Karpas-422 (cell line): ENCODE measurements at regions not wholly inside any gene's neighbourhood (a gene's known extent, or its start where the extent isn't known, plus 50 kb on each side); places are given as distances from the start of the nearest gene placed in this dataset.

Source experiments
- DNase-seq: peaks from one replicate; pipeline ENCODE4 v3.0.0-alpha.2; 2015
- H2AFZ ChIP-seq: fragments of 200-600 bp; sonication (generic); 2 replicates; pipeline ENCODE4 v1.6.1; 2014; ENCODE audit warnings: antibody characterized with exemption, low read length, mixed read lengths
- H3K27ac ChIP-seq: fragments of 200-600 bp; sonication (generic); 2 replicates; pipeline ENCODE4 v1.5.1; 2014; ENCODE audit warnings: mild to moderate bottlenecking, low read length, moderate library complexity
- H3K27me3 ChIP-seq: fragments of 200-600 bp; sonication (generic); 2 replicates; pipeline ENCODE4 v1.6.1; 2014; ENCODE audit warnings: low read length, mixed read lengths
- H3K36me3 ChIP-seq: fragments of 200-600 bp; sonication (generic); 2 replicates; pipeline ENCODE4 v1.6.1; 2014; ENCODE audit warnings: low read length, mixed read lengths; ENCODE audit not compliant: insufficient read depth
- H3K4me1 ChIP-seq: fragments of 200-600 bp; sonication (generic); 2 replicates; pipeline ENCODE4 v1.6.1; 2014; ENCODE audit warnings: mild to moderate bottlenecking, low read length, mixed read lengths
- H3K4me2 ChIP-seq: fragments of 200-600 bp; sonication (generic); 2 replicates; pipeline ENCODE4 v1.6.1; 2014; ENCODE audit warnings: low read length, low read depth, mild to moderate bottlenecking; ENCODE audit not compliant: poor library complexity, severe bottlenecking
- H3K4me3 ChIP-seq: fragments of 200-600 bp; sonication (generic); 2 replicates; pipeline ENCODE4 v1.5.1; 2014; ENCODE audit warnings: mild to moderate bottlenecking, antibody characterized with exemption, low read length, mixed read lengths
- H3K79me2 ChIP-seq: fragments of 200-600 bp; sonication (generic); 2 replicates; pipeline ENCODE4 v1.6.1; 2014; ENCODE audit warnings: mild to moderate bottlenecking, low read length, mixed read lengths
- H3K9ac ChIP-seq: fragments of 200-600 bp; sonication (generic); 2 replicates; pipeline ENCODE4 v1.6.0; 2014; ENCODE audit warnings: low read length
- H3K9me2 ChIP-seq: fragments of 200-600 bp; sonication (generic), shearing (Covaris generic); replicated peaks from 2 replicates; pipeline ENCODE4 v1.6.0; 2014; ENCODE audit warnings: mild to moderate bottlenecking, low read length, moderate library complexity; ENCODE audit not compliant: insufficient read depth
- H3K9me3 ChIP-seq: fragments of 300-700, 200-600 bp; sonication (generic); 2 replicates; pipeline ENCODE4 v1.6.1; 2014; ENCODE audit warnings: low read length, mixed read lengths
- H4K20me1 ChIP-seq: fragments of 200-600 bp; sonication (generic); 2 replicates; pipeline ENCODE4 v1.6.1; 2014; ENCODE audit warnings: mild to moderate bottlenecking, antibody characterized with exemption, low read length, low read depth; ENCODE audit not compliant: insufficient read depth

- H3K79me2 ChIP-seq = no peaks in the 10 kb centered on the region
- H4K20me1 ChIP-seq = no peaks in the 10 kb centered on the region
- no peaks in the 10 kb centered on the region for H3K9me2 ChIP-seq
- no peak overlapping the region for H3K9ac ChIP-seq
- no peak overlapping the region for H3K4me3 ChIP-seq
- no peak overlapping the region for H3K27ac ChIP-seq
- H3K4me2 ChIP-seq = no peak overlapping the region
- no peaks in the 10 kb centered on the region for H3K27me3 ChIP-seq
- no peak for DNase-seq
- no peaks in the 10 kb centered on the region for H3K36me3 ChIP-seq
- no peak overlapping the region for H2AFZ ChIP-seq
- no peaks in the 10 kb centered on the region for H3K9me3 ChIP-seq
- no peaks in the 10 kb centered on the region for H3K4me1 ChIP-seq
Measured at GRCh38 chr4:24372341-24372740, 212.0 kb downstream of the DHX15 start.

DNA sequence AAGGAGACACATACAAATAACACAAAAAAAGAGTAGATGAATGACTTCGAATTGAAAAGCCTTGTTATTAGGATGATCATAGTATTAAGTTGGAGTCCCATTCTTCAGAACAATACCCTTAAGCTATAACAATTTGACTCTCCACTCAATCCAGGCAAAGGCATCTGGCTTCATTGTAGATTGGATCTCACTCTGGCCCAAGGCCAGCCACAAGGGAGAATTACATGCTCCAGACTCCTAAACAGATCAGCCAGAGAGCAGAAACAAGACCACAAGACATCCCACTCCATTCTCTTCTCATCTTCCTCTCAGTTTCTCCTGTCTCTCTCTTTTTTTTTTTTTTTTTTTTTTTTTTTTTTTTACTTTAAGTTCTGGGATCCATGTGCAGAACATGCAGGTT is 213.9 kb downstream of the DHX15 start:
- H3K4me2 ChIP-seq = no peak overlapping the region
- no peak overlapping the region for H3K4me3 ChIP-seq
- no peaks in the 10 kb centered on the region for H4K20me1 ChIP-seq

GRCh38 chr4:24369507-24370029 is 214.8 kb downstream of the DHX15 start:
- Histone ChIP-seq H3K9me2 (no peaks in the 10 kb centered on the region), H4K20me1 (no peaks in the 10 kb centered on the region), H3K4me1 (no peaks in the 10 kb centered on the region)

More for the DNA sequence above, 213.9 kb downstream of the DHX15 start:
- no peak overlapping the region for H2AFZ ChIP-seq
- H3K9me3 ChIP-seq = no peaks in the 10 kb centered on the region
- no peak overlapping the region for H3K27ac ChIP-seq
- no peak for DNase-seq
- no peaks in the 10 kb centered on the region for H3K4me1 ChIP-seq
- H3K36me3 ChIP-seq = no peaks in the 10 kb centered on the region
- no peaks in the 10 kb centered on the region for H3K79me2 ChIP-seq
- H3K27me3 ChIP-seq = no peaks in the 10 kb centered on the region
- H3K9me2 ChIP-seq = no peaks in the 10 kb centered on the region
- no peak overlapping the region for H3K9ac ChIP-seq

GRCh38 chr4:24368801-24369200 is 215.6 kb downstream of the DHX15 start:
- Histone ChIP-seq H3K27ac (no peak overlapping the region), H2AFZ (no peak overlapping the region), H3K4me2 (no peak overlapping the region), H3K4me3 (no peak overlapping the region), H3K4me1 (no peaks in the 10 kb centered on the region), H3K9me2 (no peaks in the 10 kb centered on the region), H3K9me3 (no peaks in the 10 kb centered on the region), H3K27me3 (no peaks in the 10 kb centered on the region), H3K79me2 (no peaks in the 10 kb centered on the region), H3K36me3 (no peaks in the 10 kb centered on the region), H4K20me1 (no peaks in the 10 kb centered on the region), H3K9ac (no peak overlapping the region)
- DNase-seq = no peak

More at GRCh38 chr4:24369507-24370029, 214.8 kb downstream of the DHX15 start:
- Histone ChIP-seq H3K9ac (no peak overlapping the region), H3K79me2 (no peaks in the 10 kb centered on the region), H3K27ac (no peak overlapping the region), H3K36me3 (no peaks in the 10 kb centered on the region), H2AFZ (no peak overlapping the region), H3K4me2 (no peak overlapping the region), H3K4me3 (no peak overlapping the region), H3K27me3 (no peaks in the 10 kb centered on the region), H3K9me3 (no peaks in the 10 kb centered on the region)
- no peak for DNase-seq

DNA sequence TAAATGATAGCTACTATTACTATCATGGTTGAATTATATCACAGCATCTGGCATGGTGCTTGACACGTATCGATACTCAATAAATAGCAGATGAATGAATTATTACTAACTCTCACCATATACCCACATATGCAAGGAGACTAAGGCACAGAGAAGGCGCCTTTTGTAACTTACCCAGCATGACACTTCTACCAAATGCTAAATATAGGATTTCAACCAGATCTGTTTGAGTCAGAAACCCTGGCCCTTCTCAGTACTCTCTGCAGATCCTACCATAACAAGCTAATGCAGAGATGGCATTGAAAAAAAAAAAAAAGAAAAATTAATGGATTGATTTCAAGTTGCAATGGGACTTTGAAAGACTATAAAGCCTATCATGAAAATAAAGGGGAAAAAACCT is 219.5 kb downstream of the DHX15 start:
- no peaks in the 10 kb centered on the region for H3K9me2 ChIP-seq

DNA sequence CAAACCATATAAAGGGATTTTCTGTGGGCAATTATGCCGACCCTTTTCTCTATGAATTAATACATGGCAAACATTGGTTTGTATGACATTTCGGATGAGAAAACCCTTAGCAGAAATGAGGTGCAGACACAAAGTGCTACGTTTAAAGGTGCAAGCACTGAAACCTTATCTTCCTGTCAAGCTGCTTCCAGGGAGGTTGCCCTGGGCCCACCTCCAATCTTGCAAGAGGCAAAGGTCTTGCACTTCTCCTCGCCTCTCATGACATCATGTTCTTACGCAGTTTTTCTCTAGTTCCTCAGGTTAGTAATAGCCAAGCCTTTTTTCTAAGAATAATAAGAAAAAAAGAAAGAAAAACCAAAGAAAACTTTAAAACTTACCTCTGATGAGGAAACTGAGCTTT is 220.1 kb downstream of the DHX15 start:
- no peaks in the 10 kb centered on the region for H4K20me1 ChIP-seq
- no peaks in the 10 kb centered on the region for H3K27me3 ChIP-seq
- no peaks in the 10 kb centered on the region for H3K9me2 ChIP-seq
- no peak overlapping the region for H3K9ac ChIP-seq
- no peaks in the 10 kb centered on the region for H3K9me3 ChIP-seq
- no peaks in the 10 kb centered on the region for H3K36me3 ChIP-seq
- H2AFZ ChIP-seq = no peak overlapping the region
- H3K4me1 ChIP-seq = no peaks in the 10 kb centered on the region
- H3K4me3 ChIP-seq = no peak overlapping the region
- H3K79me2 ChIP-seq = no peaks in the 10 kb centered on the region
- no peak overlapping the region for H3K27ac ChIP-seq
- H3K4me2 ChIP-seq = no peak overlapping the region
- DNase-seq = no peak

More for the DNA sequence above, 219.5 kb downstream of the DHX15 start:
- no peak overlapping the region for H3K27ac ChIP-seq
- no peaks in the 10 kb centered on the region for H3K9me3 ChIP-seq
- no peaks in the 10 kb centered on the region for H3K79me2 ChIP-seq
- no peak overlapping the region for H3K4me2 ChIP-seq
- H3K27me3 ChIP-seq = no peaks in the 10 kb centered on the region
- no peak overlapping the region for H3K4me3 ChIP-seq
- H3K36me3 ChIP-seq = no peaks in the 10 kb centered on the region
- H3K4me1 ChIP-seq = no peaks in the 10 kb centered on the region
- DNase-seq = no peak
- H3K9ac ChIP-seq = no peak overlapping the region
- H4K20me1 ChIP-seq = no peaks in the 10 kb centered on the region
- no peak overlapping the region for H2AFZ ChIP-seq

DNA sequence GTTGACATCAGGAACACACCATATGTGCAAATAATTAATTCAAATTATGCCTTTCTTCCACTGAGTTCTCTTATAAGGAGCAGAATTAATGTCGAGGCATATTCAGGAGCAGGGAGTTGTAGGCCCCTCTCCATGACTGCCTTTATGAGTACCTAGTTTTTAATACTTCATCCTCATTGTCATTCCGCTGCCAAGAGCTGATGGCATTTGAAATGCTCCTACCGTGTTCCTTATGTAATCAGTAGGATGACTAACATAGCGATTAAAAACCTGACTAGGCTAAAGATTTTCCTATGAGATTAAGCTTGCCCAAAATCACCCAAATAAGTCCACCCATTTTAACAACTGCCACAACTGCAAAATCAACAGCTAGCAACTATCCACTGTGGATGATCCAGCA is 220.6 kb downstream of the DHX15 start:
- Histone ChIP-seq H3K27me3 (no peaks in the 10 kb centered on the region), H3K4me2 (no peak overlapping the region), H3K9me2 (no peaks in the 10 kb centered on the region), H3K4me1 (no peaks in the 10 kb centered on the region), H3K4me3 (no peak overlapping the region), H4K20me1 (no peaks in the 10 kb centered on the region), H3K36me3 (no peaks in the 10 kb centered on the region), H2AFZ (no peak overlapping the region), H3K9ac (no peak overlapping the region), H3K79me2 (no peaks in the 10 kb centered on the region), H3K9me3 (no peaks in the 10 kb centered on the region), H3K27ac (no peak overlapping the region)
- no peak for DNase-seq

DNA sequence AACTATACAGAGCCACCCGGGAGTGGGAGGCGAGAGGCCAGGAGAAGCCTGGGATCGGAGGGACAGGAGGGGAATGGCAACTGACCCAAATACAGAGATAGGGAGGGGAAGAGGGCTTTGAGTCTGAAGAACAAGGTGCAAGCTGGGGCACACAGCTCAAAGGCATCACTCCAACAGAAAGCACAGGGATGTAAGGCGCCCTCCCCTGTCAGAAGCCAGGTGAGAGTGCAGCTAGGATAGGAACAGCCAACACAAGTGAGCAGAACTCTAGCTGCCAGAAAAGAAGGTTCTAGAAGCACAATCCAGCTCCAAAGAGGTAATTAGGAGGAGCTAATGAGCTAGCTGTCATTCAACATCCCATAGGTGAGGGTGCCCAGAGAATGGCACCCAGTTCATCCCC is 232.2 kb downstream of the DHX15 start:
- no peaks in the 10 kb centered on the region for H3K9me2 ChIP-seq
- H3K4me1 ChIP-seq = no peaks in the 10 kb centered on the region
- H4K20me1 ChIP-seq = no peaks in the 10 kb centered on the region
- H2AFZ ChIP-seq = no peak overlapping the region
- H3K27ac ChIP-seq = no peak overlapping the region
- H3K79me2 ChIP-seq = no peaks in the 10 kb centered on the region
- H3K4me3 ChIP-seq = no peak overlapping the region
- no peaks in the 10 kb centered on the region for H3K27me3 ChIP-seq
- no peaks in the 10 kb centered on the region for H3K36me3 ChIP-seq
- H3K9ac ChIP-seq = no peak overlapping the region
- H3K4me2 ChIP-seq = no peak overlapping the region
- H3K9me3 ChIP-seq = no peaks in the 10 kb centered on the region
- no peak for DNase-seq
